ENCODE measurements at regions not wholly inside any gene's neighbourhood (a gene's known extent, or its start where the extent isn't known, plus 50 kb on each side); places are given as distances from the start of the nearest gene placed in this dataset.

DNA sequence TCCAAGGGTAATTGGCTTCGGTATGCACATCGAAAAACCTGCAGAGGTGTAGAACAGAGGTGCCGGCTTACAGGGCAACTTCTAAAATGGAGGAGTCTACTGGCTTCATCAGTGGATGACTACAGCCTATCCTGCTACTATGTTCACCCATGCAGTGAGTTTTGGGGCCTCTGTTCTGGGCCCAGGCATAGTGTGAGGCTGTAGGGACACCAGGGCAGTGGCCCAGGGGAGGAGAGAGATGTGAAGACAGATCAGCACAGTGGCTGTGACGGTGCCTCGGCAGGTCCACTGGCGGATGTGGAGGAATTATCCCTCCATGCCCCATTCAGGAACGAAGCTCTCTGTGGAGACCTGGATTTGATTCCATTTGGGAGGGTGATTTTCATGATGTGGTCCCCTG lies 235.3 kb upstream of the MKI67 start:
- no peak for DNase-seq (ENCODE audit: low read depth)
- TF ChIP-seq, protein P1, sequence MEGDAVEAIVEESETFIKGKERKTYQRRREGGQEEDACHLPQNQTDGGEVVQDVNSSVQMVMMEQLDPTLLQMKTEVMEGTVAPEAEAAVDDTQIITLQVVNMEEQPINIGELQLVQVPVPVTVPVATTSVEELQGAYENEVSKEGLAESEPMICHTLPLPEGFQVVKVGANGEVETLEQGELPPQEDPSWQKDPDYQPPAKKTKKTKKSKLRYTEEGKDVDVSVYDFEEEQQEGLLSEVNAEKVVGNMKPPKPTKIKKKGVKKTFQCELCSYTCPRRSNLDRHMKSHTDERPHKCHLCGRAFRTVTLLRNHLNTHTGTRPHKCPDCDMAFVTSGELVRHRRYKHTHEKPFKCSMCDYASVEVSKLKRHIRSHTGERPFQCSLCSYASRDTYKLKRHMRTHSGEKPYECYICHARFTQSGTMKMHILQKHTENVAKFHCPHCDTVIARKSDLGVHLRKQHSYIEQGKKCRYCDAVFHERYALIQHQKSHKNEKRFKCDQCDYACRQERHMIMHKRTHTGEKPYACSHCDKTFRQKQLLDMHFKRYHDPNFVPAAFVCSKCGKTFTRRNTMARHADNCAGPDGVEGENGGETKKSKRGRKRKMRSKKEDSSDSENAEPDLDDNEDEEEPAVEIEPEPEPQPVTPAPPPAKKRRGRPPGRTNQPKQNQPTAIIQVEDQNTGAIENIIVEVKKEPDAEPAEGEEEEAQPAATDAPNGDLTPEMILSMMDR (IDR thresholded peaks at IDR 0.05; ENCODE audit: low read length, missing control alignments) = no peak
- no peak overlapping the region for H3K4me3 ChIP-seq (replicated peaks; ENCODE audit: low read depth, low read length)

DNA sequence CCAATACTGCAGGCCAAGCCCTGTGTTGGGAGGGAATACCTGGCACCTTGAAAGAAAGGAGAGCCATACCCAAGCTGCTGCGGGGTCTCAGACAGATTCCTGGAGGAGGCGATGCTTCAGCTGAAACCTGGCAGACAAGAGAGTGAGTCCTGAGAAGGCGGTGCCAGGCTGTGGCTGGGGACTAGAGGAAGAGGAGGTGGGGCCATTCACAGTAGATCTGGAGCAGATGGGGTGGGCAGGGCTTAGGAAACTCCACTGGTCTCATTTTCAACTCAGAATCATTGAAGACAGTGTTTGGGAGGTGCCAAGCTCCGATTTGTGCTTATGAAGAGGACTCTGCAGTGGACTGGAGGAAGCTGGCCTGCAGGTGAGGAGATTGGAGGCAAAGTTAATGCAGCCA lies 236.3 kb upstream of the MKI67 start:
- TF ChIP-seq, protein P1 (IDR thresholded peaks at IDR 0.05; ENCODE audit: low read length, missing control alignments) = no peak
- no peak for DNase-seq (ENCODE audit: low read depth)
- no peak overlapping the region for H3K4me3 ChIP-seq (replicated peaks; ENCODE audit: low read depth, low read length)

DNA sequence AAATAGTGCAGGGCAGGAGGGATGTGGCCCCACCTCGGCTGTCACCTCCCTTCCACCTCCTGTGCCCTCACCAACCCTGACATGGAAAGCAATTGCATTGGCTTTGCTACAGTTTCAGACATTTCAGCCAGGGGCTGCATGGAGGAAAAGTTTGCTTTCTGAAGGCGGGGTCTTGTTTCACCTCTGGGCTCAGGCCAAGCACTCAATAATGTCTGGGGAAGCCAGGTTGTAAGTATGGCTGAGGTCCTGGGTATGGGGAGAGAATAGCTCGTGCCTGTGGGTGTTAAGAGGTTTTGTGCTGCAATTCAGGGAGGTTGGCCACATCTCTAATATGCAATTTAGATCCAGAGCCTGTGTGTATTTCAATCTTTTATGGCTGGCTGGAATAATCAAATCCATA lies 238.4 kb upstream of the MKI67 start:
- DNase-seq (ENCODE audit: low read depth) = no peak
- no peak overlapping the region for H3K4me3 ChIP-seq (replicated peaks; ENCODE audit: low read depth, low read length)
- TF ChIP-seq, protein P1 (IDR thresholded peaks at IDR 0.05; ENCODE audit: low read length, missing control alignments) = no peak

DNA sequence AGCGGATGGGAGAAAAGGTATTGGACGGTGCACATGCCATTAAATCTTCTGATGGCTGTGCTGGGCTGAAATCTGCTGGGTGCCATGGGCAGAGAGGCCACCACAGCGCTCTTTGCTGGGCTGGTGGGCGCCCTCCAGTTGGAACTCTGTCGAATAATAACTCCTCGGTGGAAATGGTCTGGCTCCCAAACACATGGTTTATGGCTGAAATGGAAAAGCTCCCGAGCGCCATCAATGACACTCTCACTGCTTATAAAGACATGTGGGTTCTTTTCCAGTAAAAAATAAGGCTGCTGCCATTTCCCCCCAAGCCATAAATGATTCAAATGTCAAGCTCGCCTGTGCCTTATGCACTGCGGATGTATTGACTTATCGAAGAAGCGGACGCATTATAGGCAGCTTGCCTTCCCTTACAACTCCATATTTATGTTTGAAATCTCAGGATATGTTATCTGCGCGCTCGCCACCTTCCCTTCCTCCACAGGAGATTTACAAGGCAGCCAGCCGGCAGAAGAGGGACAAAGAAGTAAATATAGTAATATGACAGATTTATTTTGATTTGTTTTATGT lies 239.0 kb upstream of the MKI67 start:
- DNase-seq (ENCODE audit: low read depth) = no peak
- TF ChIP-seq, protein P1 (IDR thresholded peaks at IDR 0.05; ENCODE audit: low read length, missing control alignments) = no peak
- H3K4me3 ChIP-seq (replicated peaks; ENCODE audit: low read depth, low read length) = no peak overlapping the region

DNA sequence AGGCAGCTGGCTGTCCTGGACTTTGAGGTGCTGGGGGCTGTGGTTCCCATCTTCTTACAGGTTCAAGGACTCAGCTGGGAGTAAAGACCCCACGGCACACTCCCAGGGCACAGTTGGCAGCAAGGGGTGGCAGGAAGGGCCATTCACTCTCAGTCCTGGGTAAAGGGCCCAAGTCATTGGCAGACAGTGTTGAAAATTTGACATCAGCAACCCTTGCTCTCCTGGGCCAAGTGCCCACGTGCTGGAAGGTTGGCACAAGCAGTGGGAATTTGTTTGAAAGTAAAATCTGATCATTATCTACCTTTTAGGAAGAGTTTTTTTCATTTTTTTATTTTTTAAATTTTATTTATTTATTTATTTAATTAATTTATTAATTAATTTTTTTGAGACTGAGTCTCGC lies 241.6 kb upstream of the MKI67 start:
- TF ChIP-seq, protein P1 (IDR thresholded peaks at IDR 0.05; ENCODE audit: low read length, missing control alignments) = no peak
- DNase-seq (ENCODE audit: low read depth) = no peak
- no peak overlapping the region for H3K4me3 ChIP-seq (replicated peaks; ENCODE audit: low read depth, low read length)

DNA sequence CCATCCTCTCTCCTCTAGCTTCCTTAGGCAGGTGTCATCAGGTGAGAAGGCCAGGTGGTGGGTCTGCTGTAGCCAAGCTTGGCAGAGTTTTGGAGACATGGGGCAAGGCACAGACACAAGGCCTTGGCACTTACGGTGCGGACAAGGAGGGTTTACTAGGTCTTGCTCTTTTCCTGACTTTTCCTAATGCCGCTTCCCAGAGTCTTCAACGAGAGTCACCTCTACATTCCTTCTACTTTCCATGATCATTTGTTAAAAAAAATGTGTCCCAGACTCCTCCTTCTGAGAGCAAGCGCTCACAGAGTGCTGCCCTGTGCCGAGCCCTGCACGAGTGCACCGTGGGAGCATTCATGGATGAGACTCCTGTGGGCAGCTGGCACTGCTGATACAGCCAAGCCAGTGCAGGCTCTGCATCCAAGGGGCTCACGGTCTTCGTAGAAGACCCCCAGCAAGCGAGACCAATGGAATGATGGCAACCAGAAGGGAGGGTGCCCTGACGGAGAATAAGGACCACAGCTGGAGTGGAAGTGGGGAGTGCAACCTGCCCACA lies 243.0 kb upstream of the MKI67 start:
- DNase-seq (ENCODE audit: low read depth) = no peak
- H3K4me3 ChIP-seq (replicated peaks; ENCODE audit: low read depth, low read length) = no peak overlapping the region
- TF ChIP-seq, protein P1 (IDR thresholded peaks at IDR 0.05; ENCODE audit: low read length, missing control alignments) = no peak

All from fibroblast of pulmonary artery (primary cell).